SK-N-SH treated with all-trans-retinoic acid at 6 μM for 48 hours (cell line): ENCODE measurements at regions not wholly inside any gene's neighbourhood (a gene's known extent, or its start where the extent isn't known, plus 50 kb on each side); places are given as distances from the start of the nearest gene placed in this dataset.

Experiments used
- ATAC-seq: fragments of 200-7000 bp; cut with Tn5 transposase; 3 replicates; pipeline ENCODE4 v1.9.1; 2020; ENCODE audit warnings: mild to moderate bottlenecking, moderate library complexity
- ARNTL ChIP-seq: fragments of 450-650 bp; formaldehyde crosslinking; IDR thresholded peaks from 2 replicates; pipeline ENCODE4 v1.5.0; 2020; ENCODE audit warnings: low read depth, mild to moderate bottlenecking, moderate library complexity, borderline replicate concordance
- BACH2 ChIP-seq: fragments of 250-450 bp; sonication (Bioruptor Pico); IDR thresholded peaks from 2 replicates; pipeline ENCODE4 v1.9.0; 2021; ENCODE audit warnings: mild to moderate bottlenecking, borderline replicate concordance
- CREB5 ChIP-seq: fragments of 250-450 bp; sonication (Bioruptor Pico); IDR thresholded peaks from 2 replicates; pipeline ENCODE4 v1.5.1; 2020; ENCODE audit warnings: low read depth, mild to moderate bottlenecking, moderate library complexity
- CSDC2 ChIP-seq: fragments of 250-450 bp; sonication (Bioruptor Pico); IDR thresholded peaks from 2 replicates; pipeline ENCODE4 v1.5.0; 2020; ENCODE audit warnings: mild to moderate bottlenecking, moderate library complexity
- ESRRG ChIP-seq: fragments of 250-450 bp; sonication (Bioruptor Pico); IDR thresholded peaks from 2 replicates; pipeline ENCODE4 v1.6.1; 2021; ENCODE audit warnings: mild to moderate bottlenecking
- GLIS3 ChIP-seq: fragments of 250-450 bp; sonication (Bioruptor Pico); IDR thresholded peaks from 2 replicates; pipeline ENCODE4 v1.5.0; 2020; ENCODE audit warnings: mild to moderate bottlenecking, moderate library complexity
- ISL1 ChIP-seq: fragments of 250-450 bp; sonication (Bioruptor Pico); IDR thresholded peaks from 2 replicates; pipeline ENCODE4 v2.1.2; 2022; ENCODE audit warnings: mild to moderate bottlenecking, moderate library complexity
- OSR1 ChIP-seq: fragments of 250-450 bp; sonication (Bioruptor Pico); IDR thresholded peaks from 2 replicates; pipeline ENCODE4 v1.8.0; 2022; ENCODE audit warnings: moderate library complexity, mild to moderate bottlenecking, inconsistent platforms
- PATZ1 ChIP-seq: fragments of 250-450 bp; sonication (Bioruptor Pico); IDR thresholded peaks from 2 replicates; pipeline ENCODE4 v1.8.0; 2020; ENCODE audit warnings: mild to moderate bottlenecking, moderate library complexity, borderline replicate concordance
- PPARA ChIP-seq: fragments of 250-450 bp; sonication (Bioruptor Pico); IDR thresholded peaks from 2 replicates; pipeline ENCODE4 v1.5.0; 2020; ENCODE audit warnings: mild to moderate bottlenecking, borderline replicate concordance
- RARB ChIP-seq: fragments of 250-450 bp; sonication (Bioruptor Pico); IDR thresholded peaks from 2 replicates; pipeline ENCODE4 v1.8.0; 2021; ENCODE audit warnings: mild to moderate bottlenecking, moderate library complexity
- SNAI2 ChIP-seq: fragments of 250-450 bp; sonication (Bioruptor Pico); IDR thresholded peaks from 2 replicates; pipeline ENCODE4 v1.5.0; 2020; ENCODE audit warnings: mild to moderate bottlenecking, moderate library complexity
- TCF4 ChIP-seq: fragments of 250-450 bp; sonication (Bioruptor Pico); IDR thresholded peaks from 2 replicates; pipeline ENCODE4 v1.8.0; 2021; ENCODE audit warnings: mild to moderate bottlenecking, moderate library complexity, borderline replicate concordance
- TOX ChIP-seq: fragments of 250-450 bp; sonication (Bioruptor Pico); IDR thresholded peaks from 2 replicates; pipeline ENCODE4 v1.8.0; 2021; ENCODE audit warnings: mild to moderate bottlenecking, moderate library complexity, borderline replicate concordance
- TSHZ2 ChIP-seq: fragments of 250-450 bp; sonication (Bioruptor Pico); IDR thresholded peaks from 2 replicates; pipeline ENCODE4 v1.5.0; 2020; ENCODE audit warnings: mild to moderate bottlenecking, moderate library complexity
- ZC3H10 ChIP-seq: fragments of 250-450 bp; sonication (Bioruptor Pico); IDR thresholded peaks from 2 replicates; pipeline ENCODE4 v1.5.1; 2021; ENCODE audit warnings: mild to moderate bottlenecking, moderate library complexity
- ZFP3 ChIP-seq: fragments of 250-450 bp; sonication (Bioruptor Pico); IDR thresholded peaks from 2 replicates; pipeline ENCODE4 v1.5.0; 2020; ENCODE audit warnings: mild to moderate bottlenecking, moderate library complexity
- ZFP30 ChIP-seq: fragments of 450-650 bp; formaldehyde crosslinking; IDR thresholded peaks from 2 replicates; pipeline ENCODE4 v1.5.0; 2022; ENCODE audit warnings: mild to moderate bottlenecking, moderate library complexity
- ZNF70 ChIP-seq: fragments of 450-650 bp; formaldehyde crosslinking; IDR thresholded peaks from 2 replicates; pipeline ENCODE4 v1.5.0; 2020; ENCODE audit warnings: mild to moderate bottlenecking, moderate library complexity
- ZNF8 ChIP-seq: fragments of 450-650 bp; formaldehyde crosslinking; IDR thresholded peaks from 2 replicates; pipeline ENCODE4 v1.5.0; 2020; ENCODE audit warnings: mild to moderate bottlenecking, moderate library complexity
- TF ChIP-seq, protein P1 (sequence below): fragments of 250-450 bp; sonication (Bioruptor Pico); IDR thresholded peaks from 2 replicates; pipeline ENCODE4 v1.8.0; 2021; ENCODE audit warnings: low read depth, mild to moderate bottlenecking, moderate library complexity, borderline replicate concordance
- TF ChIP-seq, protein P2 (sequence below): fragments of 250-450 bp; sonication (Bioruptor Pico); IDR thresholded peaks from 2 replicates; pipeline ENCODE4 v1.5.1; 2021; ENCODE audit warnings: mild to moderate bottlenecking, moderate library complexity

DNA sequence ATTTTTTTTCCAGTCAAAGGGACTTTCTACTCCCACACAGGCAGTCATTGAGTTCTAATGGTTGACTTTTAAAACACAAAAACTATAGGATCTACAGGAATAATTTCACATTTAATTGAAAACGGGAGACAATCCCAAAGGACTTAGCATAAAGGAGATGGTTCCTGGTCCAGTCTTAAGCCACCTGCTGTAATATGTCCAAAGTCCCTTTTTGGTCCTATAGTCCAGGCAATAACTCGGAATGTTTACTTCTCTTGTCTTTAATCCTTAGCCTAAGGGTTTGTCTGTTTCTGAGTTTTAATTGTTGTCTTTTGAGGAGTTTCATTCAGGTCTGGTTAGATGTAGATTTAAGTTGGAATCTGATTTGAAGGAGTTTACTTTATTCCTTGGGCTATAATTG is 184.9 kb downstream of the BAMBI start (continued):
- TF ChIP-seq CREB5 (CRISPR knock-in tag), result no peak

DNA sequence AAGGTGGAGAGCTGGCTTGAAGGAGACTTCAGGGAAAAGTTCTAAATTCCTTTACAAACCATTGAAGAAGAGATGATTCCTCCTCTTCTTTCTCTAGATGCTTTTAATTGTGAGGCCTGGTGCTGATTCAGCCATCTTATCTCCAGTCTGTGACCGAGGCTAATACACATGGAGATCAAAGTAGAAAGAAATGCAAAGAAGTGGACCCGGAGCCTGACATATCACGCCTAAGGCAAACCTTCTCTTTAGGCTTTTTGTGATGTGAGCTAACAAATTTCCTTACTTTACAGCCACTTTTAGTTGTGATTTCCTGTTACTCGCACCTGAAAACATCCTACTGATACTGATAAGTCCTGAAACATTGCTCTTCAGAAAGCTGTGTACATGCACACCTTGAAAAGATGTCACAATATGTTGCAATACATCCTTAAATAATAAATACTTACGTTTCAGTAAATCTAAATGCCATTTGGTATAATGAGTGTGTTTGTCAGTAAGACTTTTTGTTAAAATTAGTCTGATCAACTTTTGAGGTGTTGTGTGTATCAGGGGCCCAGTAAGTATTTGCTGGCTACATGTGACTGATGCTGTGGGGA is 192.4 kb downstream of the BAMBI start:
- ATAC-seq, result no peak
- TF ChIP-seq ISL1 (CRISPR knock-in tag), result no peak
- TF ChIP-seq, protein P1, sequence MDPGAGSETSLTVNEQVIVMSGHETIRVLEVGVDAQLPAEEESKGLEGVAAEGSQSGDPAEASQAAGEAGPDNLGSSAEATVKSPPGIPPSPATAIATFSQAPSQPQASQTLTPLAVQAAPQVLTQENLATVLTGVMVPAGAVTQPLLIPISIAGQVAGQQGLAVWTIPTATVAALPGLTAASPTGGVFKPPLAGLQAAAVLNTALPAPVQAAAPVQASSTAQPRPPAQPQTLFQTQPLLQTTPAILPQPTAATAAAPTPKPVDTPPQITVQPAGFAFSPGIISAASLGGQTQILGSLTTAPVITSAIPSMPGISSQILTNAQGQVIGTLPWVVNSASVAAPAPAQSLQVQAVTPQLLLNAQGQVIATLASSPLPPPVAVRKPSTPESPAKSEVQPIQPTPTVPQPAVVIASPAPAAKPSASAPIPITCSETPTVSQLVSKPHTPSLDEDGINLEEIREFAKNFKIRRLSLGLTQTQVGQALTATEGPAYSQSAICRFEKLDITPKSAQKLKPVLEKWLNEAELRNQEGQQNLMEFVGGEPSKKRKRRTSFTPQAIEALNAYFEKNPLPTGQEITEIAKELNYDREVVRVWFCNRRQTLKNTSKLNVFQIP (CRISPR knock-in tag), result no peak
- no peak for TF ChIP-seq SNAI2 (CRISPR knock-in tag)
- no peak for TF ChIP-seq CSDC2 (CRISPR knock-in tag)
- TF ChIP-seq ARNTL, result no peak
- no peak for TF ChIP-seq RARB
- no peak for TF ChIP-seq ESRRG (CRISPR knock-in tag)
- no peak for TF ChIP-seq TOX (CRISPR knock-in tag)
- TF ChIP-seq ZFP3 (CRISPR knock-in tag), result no peak
- TF ChIP-seq ZNF70 (CRISPR knock-in tag), result no peak
- no peak for TF ChIP-seq OSR1 (CRISPR knock-in tag)
- TF ChIP-seq PATZ1 (CRISPR knock-in tag), result no peak
- no peak for TF ChIP-seq ZNF8 (CRISPR knock-in tag)
- no peak for TF ChIP-seq BACH2
- no peak for TF ChIP-seq ZFP30 (CRISPR knock-in tag)
- no peak for TF ChIP-seq GLIS3 (CRISPR knock-in tag)
- TF ChIP-seq TCF4, result no peak
- TF ChIP-seq TSHZ2 (CRISPR knock-in tag), result no peak
- no peak for TF ChIP-seq CREB5 (CRISPR knock-in tag)

- ATAC-seq, result no peak
- TF ChIP-seq RARB (no peak), ARNTL (no peak), ZFP30 (CRISPR knock-in tag) (no peak), ESRRG (CRISPR knock-in tag) (no peak), ZFP3 (CRISPR knock-in tag) (no peak), TSHZ2 (CRISPR knock-in tag) (no peak), BACH2 (no peak), SNAI2 (CRISPR knock-in tag) (no peak), PATZ1 (CRISPR knock-in tag) (no peak), ZNF70 (CRISPR knock-in tag) (no peak), GLIS3 (CRISPR knock-in tag) (no peak), TOX (CRISPR knock-in tag) (no peak), OSR1 (CRISPR knock-in tag) (no peak), ZC3H10 (no peak), PPARA (CRISPR knock-in tag) (no peak)
- TF ChIP-seq, protein P2, sequence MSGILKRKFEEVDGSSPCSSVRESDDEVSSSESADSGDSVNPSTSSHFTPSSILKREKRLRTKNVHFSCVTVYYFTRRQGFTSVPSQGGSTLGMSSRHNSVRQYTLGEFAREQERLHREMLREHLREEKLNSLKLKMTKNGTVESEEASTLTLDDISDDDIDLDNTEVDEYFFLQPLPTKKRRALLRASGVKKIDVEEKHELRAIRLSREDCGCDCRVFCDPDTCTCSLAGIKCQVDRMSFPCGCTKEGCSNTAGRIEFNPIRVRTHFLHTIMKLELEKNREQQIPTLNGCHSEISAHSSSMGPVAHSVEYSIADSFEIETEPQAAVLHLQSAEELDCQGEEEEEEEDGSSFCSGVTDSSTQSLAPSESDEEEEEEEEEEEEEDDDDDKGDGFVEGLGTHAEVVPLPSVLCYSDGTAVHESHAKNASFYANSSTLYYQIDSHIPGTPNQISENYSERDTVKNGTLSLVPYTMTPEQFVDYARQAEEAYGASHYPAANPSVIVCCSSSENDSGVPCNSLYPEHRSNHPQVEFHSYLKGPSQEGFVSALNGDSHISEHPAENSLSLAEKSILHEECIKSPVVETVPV, result no peak
Measured at GRCh38 chr10:28871665-28872064, 194.3 kb downstream of the BAMBI start.
